GM23338 (cell line): ENCODE measurements at regions not wholly inside any gene's neighbourhood (a gene's known extent, or its start where the extent isn't known, plus 50 kb on each side); places are given as distances from the start of the nearest gene placed in this dataset.

Experiments
- ATAC-seq: fragments of 200-7000 bp; cut with Tn5 transposase; 3 replicates; pipeline ENCODE4 v1.9.1; 2020
- DNase-seq: peaks from one replicate; pipeline ENCODE4 v3.0.0-alpha.2; 2015; ENCODE audit warnings: low spot score
- H2AFZ ChIP-seq: fragments of 200-600 bp; sonication (generic); 2 replicates; pipeline ENCODE4 v1.8.0; 2016; ENCODE audit warnings: antibody characterized with exemption, mild to moderate bottlenecking, moderate library complexity
- H3F3A ChIP-seq: fragments of 200-600 bp; sonication (generic); replicated peaks from 2 replicates; pipeline ENCODE4 v1.8.0; 2017; ENCODE audit warnings: antibody characterized with exemption, mixed run types, low read depth
- H3K27ac ChIP-seq: fragments of 200-600 bp; sonication (generic); 2 replicates; pipeline ENCODE4 v1.6.1; 2016; ENCODE audit warnings: low read depth
- H3K27me3 ChIP-seq: fragments of 200-600 bp; sonication (generic); 2 replicates; pipeline ENCODE4 v1.8.0; 2016; ENCODE audit warnings: mild to moderate bottlenecking, mixed run types, moderate library complexity; ENCODE audit not compliant: insufficient read depth
- H3K36me3 ChIP-seq: fragments of 200-600 bp; sonication (generic); 2 replicates; pipeline ENCODE4 v1.8.0; 2016; ENCODE audit warnings: mild to moderate bottlenecking; ENCODE audit not compliant: insufficient read depth
- H3K4me1 ChIP-seq: fragments of 200-600 bp; sonication (generic); 2 replicates; pipeline ENCODE4 v1.8.0; 2016; ENCODE audit warnings: mild to moderate bottlenecking, moderate library complexity; ENCODE audit not compliant: insufficient read depth
- H3K4me2 ChIP-seq: fragments of 200-600 bp; sonication (generic); 2 replicates; pipeline ENCODE4 v1.7.1; 2017; ENCODE audit warnings: mixed run types
- H3K4me3 ChIP-seq: fragments of 200-600 bp; sonication (generic); 2 replicates; pipeline ENCODE4 v1.6.1; 2016; ENCODE audit warnings: mixed run types
- H3K79me2 ChIP-seq: fragments of 200-600 bp; sonication (generic); replicated peaks from 2 replicates; pipeline ENCODE4 v1.8.0; 2017; ENCODE audit warnings: mild to moderate bottlenecking; ENCODE audit not compliant: insufficient read depth
- H3K9me2 ChIP-seq: fragments of 200-600 bp; sonication (generic); 2 replicates; pipeline ENCODE4 v1.8.0; 2017; ENCODE audit not compliant: insufficient read depth
- H4K20me1 ChIP-seq: fragments of 200-600 bp; sonication (generic); replicated peaks from 2 replicates; pipeline ENCODE4 v1.8.0; 2017; ENCODE audit warnings: mild to moderate bottlenecking; ENCODE audit not compliant: insufficient read depth
- H3K27ac Mint-ChIP-seq: 2 replicates; pipeline ENCODE4 v1.8.0; 2020; ENCODE audit warnings: inconsistent platforms, mild to moderate bottlenecking, moderate library complexity, mixed read lengths
- H3K27me3 Mint-ChIP-seq: 3 replicates; pipeline ENCODE4 v1.8.0; 2022; ENCODE audit warnings: low read depth, mild to moderate bottlenecking, moderate library complexity, mixed read lengths, inconsistent platforms; ENCODE audit not compliant: insufficient read depth, poor library complexity
- H3K36me3 Mint-ChIP-seq: 3 replicates; pipeline ENCODE4 v1.8.0; 2021; ENCODE audit warnings: low read depth, mild to moderate bottlenecking, inconsistent platforms, moderate library complexity, mixed read lengths
- H3K4me1 Mint-ChIP-seq: 3 replicates; pipeline ENCODE4 v1.8.0; 2020; ENCODE audit warnings: mild to moderate bottlenecking, inconsistent platforms, mixed read lengths
- H3K4me3 Mint-ChIP-seq: 3 replicates; pipeline ENCODE4 v1.8.0; 2021; ENCODE audit warnings: moderate library complexity, mild to moderate bottlenecking, inconsistent platforms, mixed read lengths
- H3K9me3 Mint-ChIP-seq: 3 replicates; pipeline ENCODE4 v1.8.0; 2020; ENCODE audit warnings: moderate library complexity, mild to moderate bottlenecking, inconsistent platforms, mixed read lengths
- CREB1 ChIP-seq: fragments of 250-450 bp; sonication (Bioruptor Pico); IDR thresholded peaks from 2 replicates; pipeline ENCODE4 v1.5.0; 2020; ENCODE audit warnings: low read depth, mild to moderate bottlenecking, moderate library complexity
- EZH2 ChIP-seq: fragments of 200-600 bp; sonication (generic); IDR thresholded peaks from one replicate; pipeline ENCODE4 v1.8.0; 2017; ENCODE audit warnings: antibody characterized with exemption, mild to moderate bottlenecking, low read depth; ENCODE audit not compliant: unreplicated experiment
- EZH2phosphoT487 ChIP-seq: fragments of 200-600 bp; sonication (generic); IDR thresholded peaks from one replicate; pipeline ENCODE4 v1.8.1; 2018; ENCODE audit warnings: antibody characterized with exemption; ENCODE audit not compliant: unreplicated experiment
- JUNB ChIP-seq: IDR thresholded peaks from one replicate; pipeline ENCODE4 v1.6.1; 2016; ENCODE audit warnings: antibody characterized with exemption; ENCODE audit not compliant: unreplicated experiment
- NANOG ChIP-seq: IDR thresholded peaks from 2 replicates; pipeline ENCODE4 v1.6.1; 2016; ENCODE audit warnings: antibody characterized with exemption, borderline replicate concordance
- POLR2AphosphoS5 ChIP-seq: IDR thresholded peaks from 2 replicates; pipeline ENCODE4 v1.6.1; 2016; ENCODE audit warnings: antibody characterized with exemption, low read depth
- STAT1 ChIP-seq: IDR thresholded peaks from one replicate; pipeline ENCODE4 v1.6.1; 2016; ENCODE audit warnings: antibody characterized with exemption; ENCODE audit not compliant: unreplicated experiment
- ZNF114 ChIP-seq: fragments of 250-450 bp; sonication (Bioruptor Pico); IDR thresholded peaks from 2 replicates; pipeline ENCODE4 v1.5.0; 2020; ENCODE audit warnings: mild to moderate bottlenecking, moderate library complexity
- ZNF331 ChIP-seq: fragments of 250-450 bp; sonication (Bioruptor Pico); IDR thresholded peaks from 2 replicates; pipeline ENCODE4 v1.5.0; 2020; ENCODE audit warnings: low read depth, mild to moderate bottlenecking, moderate library complexity
- TF ChIP-seq, protein P1 (sequence below): IDR thresholded peaks from one replicate; pipeline ENCODE4 v1.6.1; 2018; ENCODE audit warnings: antibody characterized with exemption; ENCODE audit not compliant: unreplicated experiment
- TF ChIP-seq, protein P2 (sequence below), 2 experiments: fragments of 200-600 bp in 1 of 2; sonication (generic) in 1 of 2; conservative IDR thresholded peaks; 2 replicates each; pipeline versions ENCODE4 v1.5.1 to v1.6.1; 2016 to 2017; ENCODE audit warnings: antibody characterized with exemption in 2 of 2, low read depth in 2 of 2, mild to moderate bottlenecking in 2 of 2, moderate library complexity in 1 of 2
- TF ChIP-seq, protein P3 (sequence below): fragments of 250-450 bp; sonication (Bioruptor Pico); IDR thresholded peaks from 2 replicates; pipeline ENCODE4 v1.5.0; 2020; ENCODE audit warnings: mild to moderate bottlenecking, moderate library complexity
- TF ChIP-seq, protein P4 (sequence below): IDR thresholded peaks from 2 replicates; pipeline ENCODE4 v1.6.1; 2016; ENCODE audit warnings: antibody characterized with exemption

DNA sequence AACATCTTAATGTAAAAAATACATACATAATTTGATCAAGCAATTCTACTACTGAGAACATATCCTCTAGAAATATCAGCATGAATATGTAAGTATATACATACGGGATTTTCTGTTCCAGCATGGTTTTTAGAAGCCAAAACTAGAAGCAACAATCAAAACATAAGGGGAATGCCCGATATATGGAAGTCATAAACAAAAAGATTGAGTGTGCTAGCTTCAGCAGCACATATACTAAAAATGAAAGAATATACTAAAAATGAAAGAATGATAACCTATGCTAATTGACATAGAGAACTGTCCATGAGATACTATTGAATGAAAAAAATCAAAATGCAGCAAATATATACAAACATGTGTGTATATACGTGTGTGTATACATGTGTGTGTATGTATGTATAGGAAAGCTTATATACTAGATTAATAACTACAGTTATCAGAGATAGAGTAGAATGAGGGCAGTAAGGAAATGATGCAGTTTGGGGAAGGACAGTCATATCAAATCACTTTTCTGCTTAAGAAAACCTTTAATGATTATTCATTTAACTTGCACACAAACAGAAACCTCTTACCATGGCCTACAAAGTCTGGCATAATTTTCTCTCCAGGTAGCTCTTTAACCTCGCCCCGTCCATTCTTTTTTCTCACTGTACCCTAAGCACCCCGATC is 72.9 kb downstream of the NPY start:
- H3K27ac ChIP-seq = no peak overlapping the region
- H4K20me1 ChIP-seq = no peaks in the 10 kb centered on the region
- Mint-ChIP-seq H3K36me3 (peaks cover 34% of the 10 kb centered on the region), H3K9me3 (peaks cover 31% of the 10 kb centered on the region), H3K27ac (no peak overlapping the region), H3K27me3 (peaks cover 9% of the 10 kb centered on the region), H3K4me3 (no peak overlapping the region), H3K4me1 (peaks cover 6% of the 10 kb centered on the region)
- TF ChIP-seq CREB1 (CRISPR knock-in tag) = no peak
- TF ChIP-seq ZNF331 = no peak
- TF ChIP-seq EZH2 = no peak
- TF ChIP-seq, protein P1, sequence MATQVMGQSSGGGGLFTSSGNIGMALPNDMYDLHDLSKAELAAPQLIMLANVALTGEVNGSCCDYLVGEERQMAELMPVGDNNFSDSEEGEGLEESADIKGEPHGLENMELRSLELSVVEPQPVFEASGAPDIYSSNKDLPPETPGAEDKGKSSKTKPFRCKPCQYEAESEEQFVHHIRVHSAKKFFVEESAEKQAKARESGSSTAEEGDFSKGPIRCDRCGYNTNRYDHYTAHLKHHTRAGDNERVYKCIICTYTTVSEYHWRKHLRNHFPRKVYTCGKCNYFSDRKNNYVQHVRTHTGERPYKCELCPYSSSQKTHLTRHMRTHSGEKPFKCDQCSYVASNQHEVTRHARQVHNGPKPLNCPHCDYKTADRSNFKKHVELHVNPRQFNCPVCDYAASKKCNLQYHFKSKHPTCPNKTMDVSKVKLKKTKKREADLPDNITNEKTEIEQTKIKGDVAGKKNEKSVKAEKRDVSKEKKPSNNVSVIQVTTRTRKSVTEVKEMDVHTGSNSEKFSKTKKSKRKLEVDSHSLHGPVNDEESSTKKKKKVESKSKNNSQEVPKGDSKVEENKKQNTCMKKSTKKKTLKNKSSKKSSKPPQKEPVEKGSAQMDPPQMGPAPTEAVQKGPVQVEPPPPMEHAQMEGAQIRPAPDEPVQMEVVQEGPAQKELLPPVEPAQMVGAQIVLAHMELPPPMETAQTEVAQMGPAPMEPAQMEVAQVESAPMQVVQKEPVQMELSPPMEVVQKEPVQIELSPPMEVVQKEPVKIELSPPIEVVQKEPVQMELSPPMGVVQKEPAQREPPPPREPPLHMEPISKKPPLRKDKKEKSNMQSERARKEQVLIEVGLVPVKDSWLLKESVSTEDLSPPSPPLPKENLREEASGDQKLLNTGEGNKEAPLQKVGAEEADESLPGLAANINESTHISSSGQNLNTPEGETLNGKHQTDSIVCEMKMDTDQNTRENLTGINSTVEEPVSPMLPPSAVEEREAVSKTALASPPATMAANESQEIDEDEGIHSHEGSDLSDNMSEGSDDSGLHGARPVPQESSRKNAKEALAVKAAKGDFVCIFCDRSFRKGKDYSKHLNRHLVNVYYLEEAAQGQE = no peak
- no peak for TF ChIP-seq POLR2AphosphoS5
- TF ChIP-seq, protein P2, sequence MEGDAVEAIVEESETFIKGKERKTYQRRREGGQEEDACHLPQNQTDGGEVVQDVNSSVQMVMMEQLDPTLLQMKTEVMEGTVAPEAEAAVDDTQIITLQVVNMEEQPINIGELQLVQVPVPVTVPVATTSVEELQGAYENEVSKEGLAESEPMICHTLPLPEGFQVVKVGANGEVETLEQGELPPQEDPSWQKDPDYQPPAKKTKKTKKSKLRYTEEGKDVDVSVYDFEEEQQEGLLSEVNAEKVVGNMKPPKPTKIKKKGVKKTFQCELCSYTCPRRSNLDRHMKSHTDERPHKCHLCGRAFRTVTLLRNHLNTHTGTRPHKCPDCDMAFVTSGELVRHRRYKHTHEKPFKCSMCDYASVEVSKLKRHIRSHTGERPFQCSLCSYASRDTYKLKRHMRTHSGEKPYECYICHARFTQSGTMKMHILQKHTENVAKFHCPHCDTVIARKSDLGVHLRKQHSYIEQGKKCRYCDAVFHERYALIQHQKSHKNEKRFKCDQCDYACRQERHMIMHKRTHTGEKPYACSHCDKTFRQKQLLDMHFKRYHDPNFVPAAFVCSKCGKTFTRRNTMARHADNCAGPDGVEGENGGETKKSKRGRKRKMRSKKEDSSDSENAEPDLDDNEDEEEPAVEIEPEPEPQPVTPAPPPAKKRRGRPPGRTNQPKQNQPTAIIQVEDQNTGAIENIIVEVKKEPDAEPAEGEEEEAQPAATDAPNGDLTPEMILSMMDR (conservative IDR thresholded peaks at IDR 0.05; ENCODE audit: low read depth in 2 of 2) = no peak
- TF ChIP-seq ZNF114 (CRISPR knock-in tag) = no peak
- TF ChIP-seq EZH2phosphoT487 = no peak
- no peak for TF ChIP-seq JUNB
- TF ChIP-seq, protein P3, sequence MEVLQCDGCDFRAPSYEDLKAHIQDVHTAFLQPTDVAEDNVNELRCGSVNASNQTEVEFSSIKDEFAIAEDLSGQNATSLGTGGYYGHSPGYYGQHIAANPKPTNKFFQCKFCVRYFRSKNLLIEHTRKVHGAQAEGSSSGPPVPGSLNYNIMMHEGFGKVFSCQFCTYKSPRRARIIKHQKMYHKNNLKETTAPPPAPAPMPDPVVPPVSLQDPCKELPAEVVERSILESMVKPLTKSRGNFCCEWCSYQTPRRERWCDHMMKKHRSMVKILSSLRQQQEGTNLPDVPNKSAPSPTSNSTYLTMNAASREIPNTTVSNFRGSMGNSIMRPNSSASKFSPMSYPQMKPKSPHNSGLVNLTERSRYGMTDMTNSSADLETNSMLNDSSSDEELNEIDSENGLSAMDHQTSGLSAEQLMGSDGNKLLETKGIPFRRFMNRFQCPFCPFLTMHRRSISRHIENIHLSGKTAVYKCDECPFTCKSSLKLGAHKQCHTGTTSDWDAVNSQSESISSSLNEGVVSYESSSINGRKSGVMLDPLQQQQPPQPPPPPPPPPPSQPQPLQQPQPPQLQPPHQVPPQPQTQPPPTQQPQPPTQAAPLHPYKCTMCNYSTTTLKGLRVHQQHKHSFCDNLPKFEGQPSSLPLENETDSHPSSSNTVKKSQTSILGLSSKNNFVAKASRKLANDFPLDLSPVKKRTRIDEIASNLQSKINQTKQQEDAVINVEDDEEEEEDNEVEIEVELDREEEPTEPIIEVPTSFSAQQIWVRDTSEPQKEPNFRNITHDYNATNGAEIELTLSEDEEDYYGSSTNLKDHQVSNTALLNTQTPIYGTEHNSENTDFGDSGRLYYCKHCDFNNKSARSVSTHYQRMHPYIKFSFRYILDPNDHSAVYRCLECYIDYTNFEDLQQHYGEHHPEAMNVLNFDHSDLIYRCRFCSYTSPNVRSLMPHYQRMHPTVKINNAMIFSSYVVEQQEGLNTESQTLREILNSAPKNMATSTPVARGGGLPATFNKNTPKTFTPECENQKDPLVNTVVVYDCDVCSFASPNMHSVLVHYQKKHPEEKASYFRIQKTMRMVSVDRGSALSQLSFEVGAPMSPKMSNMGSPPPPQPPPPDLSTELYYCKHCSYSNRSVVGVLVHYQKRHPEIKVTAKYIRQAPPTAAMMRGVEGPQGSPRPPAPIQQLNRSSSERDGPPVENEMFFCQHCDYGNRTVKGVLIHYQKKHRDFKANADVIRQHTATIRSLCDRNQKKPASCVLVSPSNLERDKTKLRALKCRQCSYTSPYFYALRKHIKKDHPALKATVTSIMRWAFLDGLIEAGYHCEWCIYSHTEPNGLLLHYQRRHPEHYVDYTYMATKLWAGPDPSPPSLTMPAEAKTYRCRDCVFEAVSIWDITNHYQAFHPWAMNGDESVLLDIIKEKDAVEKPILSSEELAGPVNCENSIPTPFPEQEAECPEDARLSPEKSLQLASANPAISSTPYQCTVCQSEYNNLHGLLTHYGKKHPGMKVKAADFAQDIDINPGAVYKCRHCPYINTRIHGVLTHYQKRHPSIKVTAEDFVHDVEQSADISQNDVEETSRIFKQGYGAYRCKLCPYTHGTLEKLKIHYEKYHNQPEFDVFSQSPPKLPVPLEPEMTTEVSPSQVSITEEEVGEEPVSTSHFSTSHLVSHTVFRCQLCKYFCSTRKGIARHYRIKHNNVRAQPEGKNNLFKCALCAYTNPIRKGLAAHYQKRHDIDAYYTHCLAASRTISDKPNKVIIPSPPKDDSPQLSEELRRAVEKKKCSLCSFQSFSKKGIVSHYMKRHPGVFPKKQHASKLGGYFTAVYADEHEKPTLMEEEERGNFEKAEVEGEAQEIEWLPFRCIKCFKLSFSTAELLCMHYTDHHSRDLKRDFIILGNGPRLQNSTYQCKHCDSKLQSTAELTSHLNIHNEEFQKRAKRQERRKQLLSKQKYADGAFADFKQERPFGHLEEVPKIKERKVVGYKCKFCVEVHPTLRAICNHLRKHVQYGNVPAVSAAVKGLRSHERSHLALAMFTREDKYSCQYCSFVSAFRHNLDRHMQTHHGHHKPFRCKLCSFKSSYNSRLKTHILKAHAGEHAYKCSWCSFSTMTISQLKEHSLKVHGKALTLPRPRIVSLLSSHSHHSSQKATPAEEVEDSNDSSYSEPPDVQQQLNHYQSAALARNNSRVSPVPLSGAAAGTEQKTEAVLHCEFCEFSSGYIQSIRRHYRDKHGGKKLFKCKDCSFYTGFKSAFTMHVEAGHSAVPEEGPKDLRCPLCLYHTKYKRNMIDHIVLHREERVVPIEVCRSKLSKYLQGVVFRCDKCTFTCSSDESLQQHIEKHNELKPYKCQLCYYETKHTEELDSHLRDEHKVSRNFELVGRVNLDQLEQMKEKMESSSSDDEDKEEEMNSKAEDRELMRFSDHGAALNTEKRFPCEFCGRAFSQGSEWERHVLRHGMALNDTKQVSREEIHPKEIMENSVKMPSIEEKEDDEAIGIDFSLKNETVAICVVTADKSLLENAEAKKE (CRISPR knock-in tag) = no peak
- no peak for TF ChIP-seq STAT1
- no peak for TF ChIP-seq NANOG
- TF ChIP-seq, protein P4, sequence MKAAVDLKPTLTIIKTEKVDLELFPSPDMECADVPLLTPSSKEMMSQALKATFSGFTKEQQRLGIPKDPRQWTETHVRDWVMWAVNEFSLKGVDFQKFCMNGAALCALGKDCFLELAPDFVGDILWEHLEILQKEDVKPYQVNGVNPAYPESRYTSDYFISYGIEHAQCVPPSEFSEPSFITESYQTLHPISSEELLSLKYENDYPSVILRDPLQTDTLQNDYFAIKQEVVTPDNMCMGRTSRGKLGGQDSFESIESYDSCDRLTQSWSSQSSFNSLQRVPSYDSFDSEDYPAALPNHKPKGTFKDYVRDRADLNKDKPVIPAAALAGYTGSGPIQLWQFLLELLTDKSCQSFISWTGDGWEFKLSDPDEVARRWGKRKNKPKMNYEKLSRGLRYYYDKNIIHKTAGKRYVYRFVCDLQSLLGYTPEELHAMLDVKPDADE = no peak
- no peaks in the 10 kb centered on the region; the same call in 1 of the 2 replicates for H3K9me2 ChIP-seq
- no peaks in the 10 kb centered on the region for H3K27me3 ChIP-seq
- H3K36me3 ChIP-seq = no peaks in the 10 kb centered on the region
- ATAC-seq (no peak), DNase-seq (no peak)
- no peaks in the 10 kb centered on the region for H3K79me2 ChIP-seq
- no peak overlapping the region for H3K4me3 ChIP-seq
- no peak overlapping the region for H2AFZ ChIP-seq
- no peaks in the 10 kb centered on the region for H3K4me1 ChIP-seq
- no peak overlapping the region for H3K4me2 ChIP-seq
- H3F3A ChIP-seq = no peaks in the 10 kb centered on the region
